CD4-positive, alpha-beta T cell treated with Interleukin-17A for 4 hours (primary cell): ENCODE measurements at regions not wholly inside any gene's neighbourhood (a gene's known extent, or its start where the extent isn't known, plus 50 kb on each side); places are given as distances from the start of the nearest gene placed in this dataset.

ENCODE experiments used
- DNase-seq: peaks from one replicate; pipeline ENCODE4 v3.0.0-alpha.2; 2020; ENCODE audit warnings: mixed read lengths

DNA sequence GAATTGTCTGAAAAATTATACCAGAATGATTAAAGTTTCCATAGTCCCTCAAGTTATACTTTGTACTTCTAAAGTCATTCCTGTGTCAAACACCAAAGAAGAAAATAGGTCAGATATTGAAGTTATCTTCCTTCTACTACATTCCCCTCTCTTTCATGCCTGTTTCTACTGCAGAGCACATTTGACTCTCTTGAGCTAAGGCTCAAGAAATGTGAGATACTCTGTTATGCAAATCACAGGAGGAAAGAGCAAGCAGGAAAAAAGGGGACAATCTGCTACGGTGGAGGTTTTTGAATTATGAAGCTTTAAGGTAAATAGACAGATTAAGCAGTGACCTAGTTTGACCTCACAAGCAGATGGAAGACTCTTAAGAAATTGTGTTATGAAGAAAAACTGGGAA, 198.9 kb upstream of the LDB2 start:
- no peak for DNase-seq

DNA sequence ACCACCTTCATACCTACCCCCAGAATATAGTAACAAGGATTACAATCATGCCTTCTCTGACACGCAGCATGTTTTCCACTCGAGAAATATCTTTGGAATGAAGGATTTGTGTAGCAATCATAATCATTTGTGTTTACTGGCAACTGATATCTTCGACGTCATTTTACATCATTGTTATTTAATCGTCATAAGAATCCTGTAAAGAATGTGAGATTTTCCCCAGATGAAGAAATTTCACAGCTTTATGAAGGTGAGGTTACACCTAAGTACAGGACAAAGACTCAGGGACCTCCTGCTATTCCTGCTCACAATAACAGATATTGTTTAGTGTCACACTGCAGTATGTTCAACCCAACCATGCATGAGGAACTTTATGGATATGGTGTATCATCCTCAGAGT, 198.2 kb upstream of the LDB2 start:
- no peak for DNase-seq

DNA sequence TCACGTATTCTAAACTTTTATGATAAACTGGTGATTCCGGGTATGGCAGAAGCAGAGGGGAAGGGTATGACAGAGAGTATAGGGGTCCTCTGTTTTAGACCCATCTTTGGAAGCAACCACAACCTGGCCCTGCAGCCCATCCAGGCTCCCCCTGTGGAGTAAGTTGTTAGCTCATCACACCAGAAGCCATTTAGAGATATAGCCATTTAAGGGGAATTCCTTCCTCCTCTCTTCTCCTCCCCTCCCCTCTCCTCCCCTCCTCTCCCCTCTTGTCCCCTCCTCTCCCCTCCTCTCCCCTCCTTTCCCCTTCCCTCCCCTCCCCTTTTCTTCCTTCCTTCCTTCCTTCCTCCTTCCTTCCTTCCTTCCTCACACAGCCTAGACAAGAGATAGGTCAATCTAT, 197.3 kb upstream of the LDB2 start:
- no peak for DNase-seq

DNA sequence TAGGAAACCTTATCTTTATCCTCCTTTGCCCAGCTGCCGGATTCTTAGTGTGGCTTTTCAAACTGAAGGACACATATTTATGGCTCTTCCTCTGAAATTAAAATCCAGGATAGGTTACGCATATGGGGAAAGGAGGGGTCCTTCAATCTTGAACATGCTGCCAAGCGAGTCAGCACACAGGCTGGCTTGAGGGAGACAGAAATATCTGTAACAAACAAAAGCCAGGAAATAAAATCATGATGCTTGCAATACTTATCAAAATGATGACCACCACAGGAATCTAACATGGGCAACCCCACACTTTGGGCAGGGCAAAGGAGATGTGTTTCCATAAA, 196.4 kb upstream of the LDB2 start:
- no peak for DNase-seq

DNA sequence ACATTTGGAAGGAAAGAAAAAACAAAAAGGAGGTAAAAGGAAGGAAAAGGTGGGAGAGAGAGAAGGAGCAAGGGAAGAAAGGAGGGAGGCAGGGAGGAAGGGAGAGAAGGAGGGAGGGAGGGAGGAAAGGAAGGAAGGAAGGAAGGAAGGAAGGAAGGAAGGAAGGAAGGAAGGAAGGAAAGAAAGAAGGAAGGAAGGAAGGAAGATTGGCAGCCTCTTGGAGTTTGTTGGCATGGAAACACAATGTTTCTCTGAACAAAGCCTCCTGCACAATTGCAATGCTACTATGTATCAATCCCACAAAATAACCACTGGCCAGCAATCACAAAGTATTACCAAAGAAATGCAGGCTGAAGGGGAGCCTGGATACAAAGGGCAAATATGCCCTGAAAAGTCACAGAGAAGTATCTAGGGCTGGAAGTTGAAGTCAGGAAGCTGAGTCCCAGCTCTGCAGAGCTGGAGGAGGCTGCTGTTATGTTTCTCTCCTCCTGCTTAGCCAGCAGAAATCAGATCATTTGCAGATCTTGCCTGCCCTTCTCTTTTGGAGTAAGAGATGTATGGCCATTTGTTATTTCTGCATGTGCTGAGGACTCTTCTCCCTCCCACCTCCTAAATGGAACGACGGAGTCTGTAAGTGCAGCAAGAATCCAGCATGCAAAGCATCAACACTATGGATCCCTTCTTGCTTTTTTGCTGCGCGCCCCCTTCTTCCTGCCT, 195.9 kb upstream of the LDB2 start:
- no peak for DNase-seq

DNA sequence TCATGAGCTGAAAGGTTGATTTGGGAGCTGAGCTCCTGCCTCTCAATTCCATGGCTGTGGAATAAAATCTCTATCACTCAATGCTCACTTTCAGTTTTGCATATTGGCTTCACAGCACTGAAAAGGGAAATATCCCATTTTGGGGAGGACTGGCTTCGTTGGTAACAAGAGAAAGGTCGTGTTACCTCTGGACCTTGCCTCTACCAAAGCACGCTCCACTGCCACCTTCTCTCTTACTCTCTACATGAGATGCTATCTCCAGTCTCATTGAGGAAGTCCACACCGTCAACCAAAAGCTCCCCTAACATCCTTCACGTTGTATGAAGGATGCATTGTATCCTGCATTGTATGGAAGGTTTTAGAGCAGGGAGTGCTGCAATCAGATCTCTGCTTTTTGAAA, 195.0 kb upstream of the LDB2 start:
- no peak for DNase-seq

DNA sequence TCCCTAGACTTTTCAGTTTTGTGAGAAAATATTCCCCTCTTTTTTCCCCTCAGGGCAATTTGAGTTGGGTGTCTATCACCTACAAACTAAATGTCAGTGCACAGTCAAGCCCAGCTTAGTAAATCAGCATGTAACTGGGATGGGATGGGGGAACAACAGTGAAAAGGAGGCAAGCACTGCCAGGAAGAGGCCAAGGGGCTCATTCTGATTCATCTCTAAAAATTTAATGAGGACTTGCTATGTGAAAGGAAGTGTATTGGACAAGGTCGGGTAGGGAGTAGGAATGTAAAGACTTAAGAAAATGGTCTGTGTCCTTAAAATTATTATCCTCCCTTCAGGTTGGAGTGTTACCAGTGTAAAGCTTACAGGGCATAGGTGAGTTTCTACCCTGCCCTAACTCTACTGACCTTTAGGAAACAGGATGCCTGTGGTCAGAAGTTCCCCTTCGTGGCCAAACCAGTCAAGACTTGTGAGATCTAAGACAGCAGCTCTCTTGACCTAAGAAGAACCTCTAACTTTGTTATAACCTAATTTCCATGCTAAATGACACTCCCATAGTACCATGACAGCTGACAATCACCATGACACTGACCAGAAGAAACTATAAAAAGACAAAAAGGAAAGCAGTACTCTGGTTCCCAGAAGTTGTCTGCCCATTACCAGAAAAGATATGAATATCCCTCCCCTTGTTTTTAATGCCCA, 194.4 kb upstream of the LDB2 start:
- DNase-seq: no peak

DNA sequence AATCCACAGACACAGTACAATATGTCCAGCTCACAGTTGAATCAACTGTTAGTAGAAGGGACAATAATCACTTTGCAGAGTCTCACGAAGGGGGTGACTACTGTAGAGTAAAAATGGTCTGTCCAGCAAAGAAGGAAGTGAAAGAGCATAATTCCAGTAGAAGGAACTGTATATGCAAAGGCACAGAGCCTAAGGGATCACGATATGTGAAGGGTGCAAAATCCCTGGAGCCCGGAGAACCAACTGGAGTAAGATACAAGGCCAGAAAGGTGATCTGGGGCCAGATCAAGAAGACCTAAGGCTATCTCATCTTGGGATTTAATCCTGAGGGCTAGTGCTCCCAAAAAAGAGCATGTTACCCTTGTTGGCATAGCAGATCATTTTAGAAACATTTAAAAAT, 192.7 kb upstream of the LDB2 start:
- DNase-seq: no peak

DNA sequence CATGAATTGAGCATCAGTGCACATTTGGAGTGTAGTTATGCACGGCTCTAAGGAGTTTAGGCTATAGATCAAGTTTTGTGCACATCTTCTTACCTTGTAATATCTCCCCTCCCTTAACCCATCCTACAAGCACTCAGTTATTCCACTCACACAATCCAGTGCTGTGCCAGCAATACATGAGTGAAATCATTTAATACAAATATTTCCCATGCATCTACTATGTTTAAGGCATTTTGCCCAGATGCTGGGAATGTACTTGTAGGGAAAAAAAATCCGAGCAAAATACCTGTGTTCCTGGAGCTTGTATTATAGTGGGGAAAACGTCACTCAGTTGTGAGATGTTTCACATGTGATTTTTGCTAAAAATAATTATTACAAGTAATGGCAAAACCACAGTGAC, 191.6 kb upstream of the LDB2 start:
- no peak for DNase-seq

DNA sequence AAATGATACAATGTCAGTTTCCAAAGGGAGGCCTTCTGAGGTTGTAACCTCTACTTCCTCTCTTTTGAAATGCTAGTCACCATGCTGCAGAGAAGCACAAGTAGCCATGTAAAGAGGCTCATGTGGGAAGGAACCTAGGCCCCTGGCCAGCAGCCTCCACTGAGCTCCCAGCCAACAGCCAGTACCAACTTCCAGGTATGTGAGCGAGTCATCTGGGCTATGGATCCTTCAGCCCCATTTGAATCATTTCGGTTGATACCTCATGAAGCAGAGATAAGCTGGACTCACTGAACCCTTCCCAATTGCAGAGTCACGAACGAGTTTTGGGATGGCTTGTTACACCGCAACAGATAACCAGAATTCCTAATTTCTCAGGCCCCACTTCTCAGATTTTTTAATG, 187.0 kb upstream of the LDB2 start:
- no peak for DNase-seq

DNA sequence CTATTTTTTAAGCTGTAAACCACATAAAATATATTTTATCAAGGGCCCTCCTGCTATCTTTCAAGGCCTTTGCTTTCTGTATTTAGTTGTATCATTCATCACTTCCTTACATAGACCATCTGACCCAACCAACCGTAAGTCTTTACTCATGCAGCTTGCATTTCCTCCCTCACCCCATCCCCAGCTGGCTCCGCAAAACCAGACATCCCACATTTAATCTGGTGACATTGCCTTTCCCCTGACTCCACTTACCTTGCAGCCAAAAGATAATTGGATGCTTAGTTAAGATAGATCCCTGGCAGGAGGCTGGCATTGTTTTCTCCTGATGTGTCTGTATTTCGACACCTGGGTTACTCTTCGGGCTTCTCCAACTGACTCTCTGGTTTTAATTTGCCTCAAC, 183.7 kb upstream of the LDB2 start:
- DNase-seq: no peak

DNA sequence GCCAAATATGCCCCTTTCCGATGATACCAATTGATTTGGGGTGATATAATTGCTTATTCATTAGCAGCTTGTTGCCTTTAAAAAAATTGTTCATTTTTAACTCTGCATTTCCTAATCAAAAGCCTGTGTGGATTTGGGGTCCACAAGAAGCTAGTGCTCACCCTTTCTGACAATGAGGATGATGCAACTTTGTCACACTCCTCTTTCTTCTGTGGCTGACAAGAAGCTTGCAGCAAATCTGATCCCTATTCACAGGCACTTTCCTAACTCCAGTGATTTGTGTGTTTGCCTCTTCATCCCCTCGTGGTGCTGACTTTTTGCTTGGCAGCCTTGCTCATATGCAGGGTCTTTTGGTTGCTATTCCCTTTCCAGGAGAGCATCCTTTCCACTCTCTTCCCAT, 182.7 kb upstream of the LDB2 start:
- no peak for DNase-seq

DNA sequence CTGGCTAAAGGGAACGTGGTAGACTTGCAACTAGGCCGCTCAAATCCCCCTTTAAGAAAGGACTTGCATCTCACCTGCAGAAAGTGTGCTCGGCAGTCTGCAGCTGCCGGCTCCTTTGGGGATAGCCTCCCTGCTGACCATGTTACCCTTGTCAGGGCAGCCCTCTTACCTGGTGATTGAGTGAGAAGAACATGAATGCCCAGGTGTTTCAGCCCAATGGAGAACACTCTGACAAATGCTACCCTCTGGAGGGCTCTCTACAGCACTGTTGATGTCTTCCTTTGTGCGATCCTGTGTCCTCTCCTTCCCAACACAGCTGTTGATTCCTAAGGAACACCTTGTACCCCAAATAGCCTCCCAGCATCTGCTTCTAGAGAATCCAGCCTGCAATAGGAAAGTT, 178.7 kb upstream of the LDB2 start:
- no peak for DNase-seq

DNA sequence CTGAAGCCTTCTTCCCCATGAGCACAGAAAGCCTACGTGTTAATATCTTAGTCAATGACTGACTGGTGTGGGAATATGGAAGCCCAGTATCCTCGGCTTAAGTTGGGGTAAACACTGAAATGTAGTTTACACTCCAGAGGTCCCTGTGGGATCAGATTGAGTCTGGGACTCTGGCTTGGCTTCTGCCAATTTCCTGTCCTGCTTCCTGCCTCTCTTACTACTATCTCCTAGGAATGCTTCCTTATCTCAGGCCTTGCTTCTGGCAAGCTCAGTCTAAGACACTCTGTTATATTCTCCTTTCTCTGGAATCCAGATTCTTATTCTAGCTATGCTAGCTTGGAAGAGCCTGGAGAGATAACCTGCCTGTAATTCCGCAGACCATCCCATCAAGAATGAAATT, 174.0 kb upstream of the LDB2 start:
- no peak for DNase-seq

DNA sequence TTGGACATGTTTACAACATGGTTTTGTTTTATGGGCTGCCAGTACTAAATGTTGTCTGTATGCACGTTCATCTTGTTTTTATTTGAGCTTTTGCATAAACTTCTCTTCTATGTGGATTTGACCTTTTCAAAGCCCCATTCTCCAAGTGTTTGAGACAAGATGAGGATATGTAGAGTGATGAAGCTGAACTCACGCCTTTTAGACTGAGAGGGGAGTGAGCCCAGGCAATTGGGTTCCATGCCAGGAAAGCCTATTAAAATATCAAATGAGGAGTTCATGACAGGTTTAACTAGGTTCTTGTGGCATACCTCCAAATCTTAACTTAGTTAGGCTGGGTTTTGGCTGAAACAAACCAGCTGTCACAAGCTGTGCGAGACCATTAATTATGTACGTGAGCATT, 170.4 kb upstream of the LDB2 start:
- DNase-seq: no peak

DNA sequence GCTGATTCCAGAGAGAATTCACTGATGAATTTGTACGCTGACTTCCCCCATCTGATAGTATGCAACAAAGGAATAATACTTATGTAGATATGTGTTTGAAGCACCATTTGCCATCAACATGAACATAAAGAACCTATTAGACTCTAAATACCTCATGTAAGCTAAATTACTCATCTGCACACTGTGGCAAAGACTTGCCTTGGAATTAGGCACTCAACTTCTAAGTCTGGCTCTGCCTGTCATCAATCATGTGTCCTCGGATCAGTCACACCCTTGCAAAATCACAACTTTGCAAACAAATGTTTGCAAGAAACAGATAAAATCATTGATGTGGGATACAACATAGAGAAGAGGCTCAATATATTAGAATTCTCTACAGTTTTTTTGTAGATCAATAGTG, 169.9 kb upstream of the LDB2 start:
- no peak for DNase-seq

DNA sequence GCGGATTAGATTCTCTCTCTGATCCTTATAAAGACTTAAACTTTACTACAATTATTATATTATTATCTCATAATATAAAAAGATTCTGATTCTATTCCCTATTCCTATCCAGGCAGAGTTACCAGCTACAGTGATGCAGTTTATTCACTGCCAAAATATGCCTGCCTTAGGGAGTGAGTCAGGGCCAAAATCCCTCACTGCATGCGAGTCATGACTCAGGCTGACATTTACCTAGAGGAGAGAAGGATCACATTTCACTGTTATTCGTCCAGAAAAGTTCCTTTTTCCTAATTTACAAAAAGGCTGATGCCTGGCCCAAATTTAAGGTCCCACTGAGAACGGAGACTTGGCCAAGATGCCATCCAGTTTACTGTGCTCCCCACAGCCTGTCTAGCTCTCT, 168.5 kb upstream of the LDB2 start:
- DNase-seq: no peak

DNA sequence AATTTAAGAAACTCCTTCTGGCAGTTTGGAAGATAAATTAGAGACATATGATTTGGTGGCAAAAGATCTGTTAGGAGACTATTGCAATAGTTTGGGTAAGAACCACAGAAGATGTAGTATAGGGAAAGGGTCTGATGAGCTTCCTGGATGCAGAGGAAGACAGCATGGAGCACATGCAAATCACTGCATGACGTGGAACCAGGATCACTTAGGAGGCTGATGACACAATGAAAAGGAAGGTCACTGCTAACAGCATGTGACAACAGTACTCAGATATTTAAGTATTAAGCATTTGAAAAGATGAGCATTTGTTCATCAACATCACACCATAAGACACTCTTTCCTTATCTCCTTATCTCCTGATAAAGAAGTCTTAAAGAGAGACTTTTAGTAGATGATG, 167.8 kb upstream of the LDB2 start:
- DNase-seq: no peak

DNA sequence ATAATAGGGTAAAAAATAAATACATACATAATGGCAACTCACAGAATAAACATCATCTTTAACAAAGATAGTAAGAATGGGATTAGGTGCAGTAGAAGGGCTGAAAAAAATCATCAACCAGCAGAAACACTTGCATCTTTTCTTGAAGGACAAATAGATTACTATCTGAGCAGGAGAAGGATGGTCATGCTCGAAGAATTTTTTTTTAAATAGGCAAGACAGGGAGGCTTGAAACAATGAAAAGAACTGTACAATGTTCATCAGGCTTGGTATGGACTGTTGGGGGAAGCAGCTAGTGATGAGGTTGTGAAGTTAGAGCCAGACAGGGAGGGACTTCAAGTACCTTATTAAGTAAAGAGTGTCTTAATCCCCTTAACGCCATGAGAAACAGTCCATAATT, 167.4 kb upstream of the LDB2 start:
- no peak for DNase-seq

DNA sequence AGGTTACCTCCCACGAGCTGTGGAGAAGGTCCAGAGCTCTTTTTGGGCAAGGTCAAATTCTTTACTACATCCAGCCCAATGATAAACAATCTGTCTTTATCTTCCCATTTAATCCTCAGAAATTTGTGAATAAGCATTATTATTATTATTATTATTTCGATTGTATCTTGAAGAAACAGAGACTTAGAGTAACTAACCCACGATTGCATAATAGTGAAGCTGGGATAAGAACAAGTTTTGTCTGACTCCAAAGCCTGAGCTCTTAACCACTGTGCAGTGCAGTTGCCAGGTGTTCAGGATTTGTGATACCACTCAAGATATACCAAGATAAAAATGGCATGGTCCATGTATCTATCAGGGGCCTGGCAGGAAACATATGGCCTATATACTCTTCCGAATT, 166.5 kb upstream of the LDB2 start:
- no peak for DNase-seq

DNA sequence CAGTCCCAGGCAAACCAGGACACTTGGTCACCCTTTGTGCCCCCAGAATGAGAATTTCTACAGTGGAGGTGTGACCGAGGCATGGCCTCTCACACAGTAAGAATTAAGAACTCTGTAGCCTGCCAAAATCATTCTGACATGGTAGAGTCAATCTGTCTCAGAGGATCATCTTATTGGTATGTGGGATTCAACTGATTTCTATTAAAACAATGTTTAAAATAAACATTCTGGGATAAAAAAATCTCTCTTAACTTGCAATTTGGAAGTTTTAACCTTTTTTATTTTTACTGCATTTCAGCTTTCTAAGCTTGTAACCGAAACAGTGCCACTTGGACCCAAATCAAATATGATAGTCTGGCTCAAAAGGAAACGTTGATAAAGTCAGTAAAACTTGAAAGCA, 165.4 kb upstream of the LDB2 start:
- no peak for DNase-seq

DNA sequence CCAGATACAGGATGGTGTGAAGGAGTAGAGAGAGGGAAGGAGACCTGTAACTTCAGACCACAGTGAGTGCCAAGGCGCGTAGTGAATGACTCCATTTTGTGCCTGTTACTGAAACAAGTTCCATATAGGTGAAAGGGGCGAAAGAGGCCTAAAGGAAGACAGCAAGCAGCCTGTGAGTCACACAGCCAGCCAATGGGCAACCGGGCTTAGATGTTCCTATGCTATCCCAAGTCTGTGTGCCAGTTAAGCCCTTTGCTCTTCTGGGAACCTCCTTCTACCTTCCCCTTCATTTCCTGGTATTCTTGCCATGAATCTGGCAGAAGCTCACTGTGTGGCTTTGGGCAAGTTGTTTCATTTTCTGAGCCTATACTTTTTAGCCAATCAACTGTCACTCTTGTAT, 161.8 kb upstream of the LDB2 start:
- DNase-seq: no peak

DNA sequence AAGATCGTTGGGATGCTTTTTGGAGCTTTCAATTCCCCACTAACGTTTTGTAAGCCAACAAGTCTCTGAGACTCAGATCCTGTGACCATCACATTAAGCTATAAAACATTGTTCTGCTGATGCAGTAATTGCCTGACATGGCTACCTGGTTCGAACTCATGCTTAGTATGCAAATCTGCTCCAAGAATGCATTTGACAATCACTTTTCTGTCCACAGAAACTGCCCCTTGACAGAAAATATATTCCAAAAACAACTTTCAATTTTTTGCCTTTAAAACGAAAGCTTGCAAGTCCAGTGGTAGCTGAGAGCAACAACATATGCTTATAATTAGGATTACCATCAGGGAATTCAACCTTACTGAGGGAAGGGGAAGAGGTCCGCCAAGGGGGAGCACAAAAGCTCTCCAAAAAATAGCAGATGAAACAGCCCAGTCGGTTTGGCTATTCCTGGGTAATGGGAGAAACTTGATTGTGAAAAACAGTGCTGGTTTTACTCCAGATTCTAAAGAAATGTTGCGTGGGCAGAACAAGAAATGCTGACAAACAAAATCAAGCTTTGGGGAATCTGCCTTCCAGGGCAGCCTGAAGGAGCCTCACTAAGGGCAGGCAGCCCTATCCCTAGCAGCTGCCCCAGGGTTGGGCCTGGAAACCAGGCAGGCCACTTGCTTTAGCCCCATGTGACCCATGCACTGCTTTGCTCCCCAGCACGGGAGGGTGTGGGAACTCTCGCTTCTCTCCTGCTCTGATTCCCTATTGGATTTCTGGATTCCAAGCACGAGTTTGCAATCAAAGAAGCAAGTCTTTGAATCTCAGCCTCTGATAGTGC, 160.7 kb upstream of the LDB2 start:
- no peak for DNase-seq

DNA sequence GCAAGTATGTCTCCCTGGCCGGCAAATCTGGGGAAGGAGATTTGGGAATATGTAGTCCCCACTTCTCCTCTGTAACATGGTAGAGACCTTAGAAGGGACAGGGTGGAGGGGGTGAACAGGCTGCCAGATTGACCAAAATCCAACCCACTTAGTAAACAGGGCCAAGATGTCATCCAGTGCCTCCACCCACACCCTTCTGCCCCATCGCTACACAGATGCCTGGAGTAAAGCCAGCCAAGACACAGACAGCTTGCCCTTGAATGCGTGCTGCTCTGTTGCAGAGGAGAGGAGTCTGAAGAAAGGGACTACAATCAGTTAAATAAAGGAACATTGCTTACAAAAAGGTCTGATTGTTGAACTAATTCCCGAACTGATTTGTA, 160.1 kb upstream of the LDB2 start:
- no peak for DNase-seq
